HepG2 (cell line): ENCODE measurements at regions not wholly inside any gene's neighbourhood (a gene's known extent, or its start where the extent isn't known, plus 50 kb on each side); places are given as distances from the start of the nearest gene placed in this dataset.

Experiments used
- CTCF ChIP-seq: sonication (generic); formaldehyde crosslinking; IDR thresholded peaks from 2 replicates; pipeline ENCODE4 v1.5.0; 2020; ENCODE audit warnings: mild to moderate bottlenecking, missing genetic modification reagents, moderate library complexity
- EZH2 ChIP-seq: conservative IDR thresholded peaks from 2 replicates; pipeline ENCODE4 v1.6.1; 2012; ENCODE audit warnings: mild to moderate bottlenecking, low read depth, low read length, moderate library complexity
- FOXK1 ChIP-seq: sonication (generic); formaldehyde crosslinking; IDR thresholded peaks from 2 replicates; pipeline ENCODE4 v1.4.0; 2020; ENCODE audit warnings: low read depth, missing genetic modification reagents, borderline replicate concordance
- MTA3 ChIP-seq: sonication (generic); formaldehyde crosslinking; IDR thresholded peaks from 2 replicates; pipeline ENCODE4 v1.4.0; 2020; ENCODE audit warnings: missing genetic modification reagents
- NCOR1 ChIP-seq: fragments of 200-600 bp; sonication (generic); IDR thresholded peaks from 2 replicates; pipeline ENCODE4 v1.7.0; 2017; ENCODE audit warnings: antibody characterized with exemption, low read length, borderline replicate concordance
- POLR2A ChIP-seq, 2 experiments: IDR thresholded peaks; 2 replicates each; pipeline ENCODE4 v1.6.1; 2011; ENCODE audit warnings: low read depth in 2 of 2, low read length in 2 of 2, mild to moderate bottlenecking in 1 of 2, moderate library complexity in 1 of 2; ENCODE audit not compliant: insufficient read depth in 1 of 2
- POLR2AphosphoS5 ChIP-seq: IDR thresholded peaks from 2 replicates; pipeline ENCODE4 v1.6.1; 2012; ENCODE audit warnings: low read depth, low read length
- SAP130 ChIP-seq: IDR thresholded peaks from 2 replicates; pipeline ENCODE4 v1.6.1; 2016; ENCODE audit warnings: low read depth
- ZNF24 ChIP-seq: fragments of 450-650 bp; IDR thresholded peaks from 2 replicates; pipeline ENCODE4 v1.6.1; 2017; ENCODE audit warnings: antibody characterized with exemption, mild to moderate bottlenecking

- no peak for TF ChIP-seq POLR2AphosphoS5
- no peak for TF ChIP-seq POLR2A (IDR thresholded peaks at IDR 0.05; ENCODE audit: insufficient read depth in 1 of 2, low read depth in 2 of 2, low read length in 2 of 2)
- TF ChIP-seq CTCF (CRISPR knock-in tag) = no peak
- TF ChIP-seq SAP130 (CRISPR knock-in tag) = no peak
- TF ChIP-seq EZH2 = no peak
- no peak for TF ChIP-seq ZNF24
- no peak for TF ChIP-seq FOXK1 (CRISPR knock-in tag)
- TF ChIP-seq MTA3 = no peak
- TF ChIP-seq NCOR1 = no peak
These were observed 1126.6 kb downstream of the BRINP3 start for GRCh38 chr1:189350983-189351616.
